ENCODE measurements at regions not wholly inside any gene's neighbourhood (a gene's known extent, or its start where the extent isn't known, plus 50 kb on each side); places are given as distances from the start of the nearest gene placed in this dataset.
"Not testable (repeated sequence)": the region's sequence is repeated elsewhere in the genome, so short reads cannot be mapped to it uniquely, and the experiment has no call there.

DNA sequence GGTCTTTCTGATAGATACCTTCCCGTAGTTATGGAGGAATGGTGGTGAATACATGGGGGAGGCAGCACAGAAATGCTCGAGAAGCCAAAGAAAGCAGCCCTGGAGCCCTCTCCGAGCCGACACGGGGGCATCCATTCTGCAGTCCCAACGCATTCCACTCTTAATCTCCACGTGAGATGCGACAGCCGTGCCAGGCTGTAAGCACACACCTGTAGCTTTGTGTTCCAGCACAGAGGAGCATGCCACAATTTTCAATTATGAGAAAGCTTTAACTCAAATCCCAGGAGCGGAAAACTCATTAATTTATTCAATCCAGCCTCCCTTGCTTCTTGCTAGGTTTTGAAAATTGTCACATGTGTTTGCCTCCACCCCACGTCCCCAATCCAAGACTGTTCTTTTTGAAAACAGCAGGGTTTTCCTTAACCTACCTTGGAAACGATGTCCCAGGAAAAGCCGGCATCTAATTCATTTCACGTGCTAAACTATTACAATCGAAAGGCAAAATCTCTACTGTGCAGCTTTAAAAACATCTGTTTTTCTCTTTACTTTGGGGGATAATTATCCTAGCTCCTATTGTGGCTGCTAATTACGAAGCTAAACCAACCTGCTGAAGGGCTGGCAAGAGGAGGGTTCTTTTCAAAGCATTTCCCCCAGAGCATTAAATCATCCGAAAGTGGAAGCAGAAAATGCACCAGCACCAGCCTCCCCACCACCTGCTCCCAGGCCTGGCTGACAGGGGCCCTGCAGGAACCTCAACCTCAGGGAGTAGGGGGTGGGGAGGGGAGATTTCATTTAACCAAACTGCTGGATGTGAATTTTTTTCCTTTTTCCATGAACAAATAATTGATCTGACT, 56.0 kb upstream of the CHST15 start:
- Mint-ChIP-seq H3K4me1 (peaks cover 15 to 16% of the 10 kb centered on the region in 2 donors), H3K4me3 (no peak overlapping the region), H3K27me3 (no peaks in the 10 kb centered on the region), H3K36me3 (no peaks in the 10 kb centered on the region), H3K9me3 (no peaks in the 10 kb centered on the region), H3K27ac (no peak overlapping the region)
- ATAC-seq (replicated peaks), result peak; percentile 21 to 44
- no peak for DNase-seq

DNA sequence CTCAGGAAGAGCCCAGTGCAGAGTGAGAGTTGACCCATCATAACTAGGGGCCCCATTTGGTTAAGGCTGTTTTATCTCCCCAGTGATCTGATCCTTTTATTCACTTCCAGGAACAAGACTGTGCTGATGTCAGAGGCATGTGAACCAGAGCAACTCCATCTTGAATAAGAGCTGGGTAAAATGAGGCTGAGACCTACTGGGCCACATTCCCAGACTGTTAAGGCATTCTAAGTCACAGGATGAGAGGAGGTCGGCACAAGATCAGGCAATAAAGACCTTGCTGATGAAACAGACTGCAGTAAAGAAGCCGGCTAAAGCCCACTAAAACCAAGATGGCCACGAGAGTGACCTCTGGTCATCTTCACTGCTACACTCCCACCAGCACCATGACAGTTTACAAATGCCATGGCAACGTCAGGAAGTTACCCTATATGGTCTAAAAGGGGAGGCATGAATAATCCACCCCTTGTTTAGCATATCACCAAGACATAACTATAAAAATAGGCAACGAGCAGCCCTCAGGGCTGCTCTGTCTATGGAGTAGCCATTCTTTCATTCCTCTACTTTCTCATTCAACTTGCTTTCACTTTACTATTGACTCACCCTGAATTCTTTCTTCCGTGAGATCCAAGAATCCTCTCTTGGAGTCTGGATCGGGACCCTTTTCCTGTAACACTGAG, 55.3 kb upstream of the CHST15 start:
- H3K4me1 Mint-ChIP-seq, result peaks cover 15 to 16% of the 10 kb centered on the region in 2 donors
- H3K27ac Mint-ChIP-seq; DNase-seq; ATAC-seq (replicated peaks); H3K36me3 Mint-ChIP-seq; H3K9me3 Mint-ChIP-seq; H3K4me3 Mint-ChIP-seq; H3K27me3 Mint-ChIP-seq: not testable (repeated sequence)

DNA sequence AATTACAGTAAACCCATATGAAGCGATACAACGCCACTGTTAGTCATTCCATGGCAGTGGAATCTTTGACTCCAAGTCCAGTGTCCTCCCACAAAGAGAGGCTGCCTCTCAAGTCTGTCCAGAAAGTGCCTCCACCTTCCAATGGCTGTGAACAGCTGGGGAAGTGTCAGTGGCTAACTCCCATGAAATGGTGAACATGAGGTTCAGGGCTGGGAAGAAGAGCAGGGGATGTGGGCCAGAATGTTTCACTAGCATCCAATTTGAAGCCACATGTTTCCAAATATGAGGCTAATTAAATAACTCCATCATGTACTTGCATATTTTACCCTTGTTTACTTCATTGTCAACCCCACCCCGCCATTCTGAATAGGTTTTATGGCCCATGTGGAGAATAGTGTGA, 53.1 kb upstream of the CHST15 start:
- no peaks in the 10 kb centered on the region for H3K36me3 Mint-ChIP-seq
- H3K27me3 Mint-ChIP-seq, result no peaks in the 10 kb centered on the region
- no peak for DNase-seq
- no peak overlapping the region for H3K4me3 Mint-ChIP-seq
- no peak overlapping the region for H3K27ac Mint-ChIP-seq
- H3K4me1 Mint-ChIP-seq, result peaks cover 13 to 16% of the 10 kb centered on the region in 2 donors
- no peak for ATAC-seq (replicated peaks)
- no peaks in the 10 kb centered on the region for H3K9me3 Mint-ChIP-seq

DNA sequence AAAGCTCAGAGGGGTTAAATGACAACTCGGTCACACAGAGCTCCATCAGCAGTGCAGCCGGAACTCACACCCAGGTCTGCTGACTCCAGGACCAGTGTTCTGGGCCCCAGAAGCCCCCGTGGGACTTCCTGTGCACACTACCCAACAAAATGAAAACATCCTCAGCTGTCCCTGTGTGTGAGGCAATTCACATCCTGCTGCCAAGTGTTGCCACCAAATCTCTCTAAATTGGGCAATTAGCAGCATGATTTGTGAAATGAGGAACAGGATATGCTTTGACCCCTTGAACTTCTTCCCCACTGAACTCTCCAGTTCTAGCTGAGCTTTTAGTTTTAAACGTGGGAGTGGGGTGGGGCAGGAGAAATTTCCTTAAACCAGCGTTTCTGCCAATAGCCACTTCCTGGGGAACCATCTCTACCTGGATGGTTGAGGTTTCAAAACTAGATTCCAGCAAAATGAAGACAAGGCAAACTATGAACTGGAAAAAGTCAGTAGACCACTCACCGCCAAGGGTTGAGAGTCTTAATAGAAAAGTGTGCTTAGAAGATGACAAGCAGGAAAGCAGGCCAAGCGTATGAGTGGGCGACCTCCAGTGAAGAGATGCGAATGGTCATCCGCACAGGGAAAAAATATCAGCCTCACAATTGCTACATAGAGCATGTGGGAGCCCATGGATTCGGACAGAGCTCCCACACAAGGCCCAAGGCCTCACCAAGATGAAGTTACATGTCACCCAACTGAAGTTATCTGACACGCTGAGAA, 51.9 kb upstream of the CHST15 start:
- DNase-seq (no peak), ATAC-seq (replicated peaks) (peak; percentile 20 to 22)
- H3K4me3 Mint-ChIP-seq, result peak overlapping the region in 1 of 2 donors; percentile 12
- H3K4me1 Mint-ChIP-seq, result peaks cover 10 to 14% of the 10 kb centered on the region in 2 donors
- H3K27ac Mint-ChIP-seq, result no peak overlapping the region
- no peaks in the 10 kb centered on the region for H3K36me3 Mint-ChIP-seq
- no peaks in the 10 kb centered on the region for H3K9me3 Mint-ChIP-seq
- H3K27me3 Mint-ChIP-seq, result no peaks in the 10 kb centered on the region

DNA sequence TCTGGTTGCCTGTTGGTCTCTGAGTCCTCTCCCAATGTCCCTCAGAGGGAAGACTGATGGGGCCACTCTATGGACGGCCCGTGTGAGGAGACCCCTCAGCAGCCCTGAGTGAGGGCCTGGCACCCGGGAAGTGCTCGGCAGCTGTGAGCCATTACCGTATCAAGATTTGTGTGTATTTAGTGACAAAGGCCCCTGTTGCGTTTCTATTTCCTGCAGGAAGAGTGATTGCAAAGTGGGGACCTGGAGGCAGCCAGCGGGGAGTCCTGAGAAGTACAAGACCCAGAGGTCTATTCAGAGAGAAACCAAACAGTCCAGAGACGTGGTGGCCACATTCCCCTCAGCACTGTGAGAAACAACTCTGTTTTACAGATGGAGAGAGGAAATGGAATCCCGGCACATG, 51.1 kb upstream of the CHST15 start:
- ATAC-seq (replicated peaks), result no peak
- Mint-ChIP-seq H3K27me3 (no peaks in the 10 kb centered on the region), H3K9me3 (no peaks in the 10 kb centered on the region), H3K36me3 (no peaks in the 10 kb centered on the region), H3K4me3 (no peak overlapping the region), H3K4me1 (peaks cover 6 to 8% of the 10 kb centered on the region in 2 donors), H3K27ac (no peak overlapping the region)
- DNase-seq, result no peak

DNA sequence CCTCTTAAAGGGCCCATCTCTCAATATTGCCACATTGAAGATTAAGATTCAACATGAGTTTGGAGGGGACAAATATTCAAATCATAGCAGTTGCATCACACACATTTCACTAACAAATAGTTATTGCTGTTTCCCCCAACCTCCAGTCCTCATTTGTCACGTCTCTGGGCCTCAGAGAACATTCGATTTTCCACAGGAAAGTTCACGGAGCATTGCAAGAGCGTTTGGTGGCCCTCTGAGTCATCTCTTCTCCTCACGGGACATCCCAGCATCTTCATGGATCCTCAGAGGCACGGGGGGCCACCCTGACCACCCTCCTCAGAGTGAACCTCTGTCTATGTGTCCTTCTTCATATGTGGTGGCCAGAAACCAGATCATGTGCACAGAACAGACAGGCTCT, 50.3 kb upstream of the CHST15 start:
- no peaks in the 10 kb centered on the region for H3K27me3 Mint-ChIP-seq
- no peak for ATAC-seq (replicated peaks)

More for the DNA sequence above, 50.3 kb upstream of the CHST15 start:
- H3K27ac Mint-ChIP-seq, result no peak overlapping the region
- H3K36me3 Mint-ChIP-seq, result no peaks in the 10 kb centered on the region
- H3K4me1 Mint-ChIP-seq, result peaks cover 0 to 8% of the 10 kb centered on the region in 2 donors
- DNase-seq, result no peak
- H3K9me3 Mint-ChIP-seq, result no peaks in the 10 kb centered on the region
- no peak overlapping the region for H3K4me3 Mint-ChIP-seq
